ENCODE measurements at regions not wholly inside any gene's neighbourhood (a gene's known extent, or its start where the extent isn't known, plus 50 kb on each side); places are given as distances from the start of the nearest gene placed in this dataset.
A peak's percentile ranks its signal among the peaks of the same experiment; 100 is the strongest.

GRCh38 chr9:82682431-82682830, 380.5 kb downstream of the RASEF start:
- Mint-ChIP-seq H3K27ac (no peak overlapping the region), H3K9me3 (no peaks in the 10 kb centered on the region), H3K4me3 (no peak overlapping the region), H3K36me3 (ENCODE audit: low read depth) (no peaks in the 10 kb centered on the region), H3K27me3 (ENCODE audit: low read depth) (peaks cover 4% of the 10 kb centered on the region), H3K4me1 (peaks cover 16% of the 10 kb centered on the region)
- no peak for TF ChIP-seq CTCF (IDR thresholded peaks at IDR 0.05; ENCODE audit: unreplicated experiment in 3 of 3)

- Mint-ChIP-seq H3K27ac (no peak overlapping the region), H3K4me3 (no peak overlapping the region), H3K36me3 (ENCODE audit: low read depth) (no peaks in the 10 kb centered on the region), H3K4me1 (no peaks in the 10 kb centered on the region), H3K27me3 (ENCODE audit: low read depth) (no peaks in the 10 kb centered on the region), H3K9me3 (peaks cover 14% of the 10 kb centered on the region)
- TF ChIP-seq CTCF (IDR thresholded peaks at IDR 0.05; ENCODE audit: unreplicated experiment in 3 of 3) = no peak
Observed at GRCh38 chr9:82695704-82696103, 367.2 kb downstream of the RASEF start.

- no peaks in the 10 kb centered on the region for H3K36me3 Mint-ChIP-seq (ENCODE audit: low read depth)
- no peaks in the 10 kb centered on the region for H3K27me3 Mint-ChIP-seq (ENCODE audit: low read depth)
- no peaks in the 10 kb centered on the region for H3K4me1 Mint-ChIP-seq
- no peak overlapping the region for H3K27ac Mint-ChIP-seq
- H3K4me3 Mint-ChIP-seq = no peak overlapping the region
- TF ChIP-seq CTCF (IDR thresholded peaks at IDR 0.05; ENCODE audit: unreplicated experiment in 3 of 3) = no peak
- H3K9me3 Mint-ChIP-seq = peaks cover 3% of the 10 kb centered on the region
Observed at GRCh38 chr9:82706786-82707185, 356.2 kb downstream of the RASEF start.

- H3K4me1 Mint-ChIP-seq = peaks cover 16% of the 10 kb centered on the region
- peaks cover 4% of the 10 kb centered on the region for H3K36me3 Mint-ChIP-seq (ENCODE audit: low read depth)
- no peaks in the 10 kb centered on the region for H3K27me3 Mint-ChIP-seq (ENCODE audit: low read depth)
- no peak for TF ChIP-seq CTCF (IDR thresholded peaks at IDR 0.05; ENCODE audit: unreplicated experiment in 3 of 3)
- H3K9me3 Mint-ChIP-seq = peaks cover 16% of the 10 kb centered on the region
- H3K4me3 Mint-ChIP-seq = no peak overlapping the region
- no peak overlapping the region for H3K27ac Mint-ChIP-seq
Observed at GRCh38 chr9:82716821-82717220, 346.1 kb downstream of the RASEF start.

GRCh38 chr9:82720515-82720914, 342.4 kb downstream of the RASEF start:
- H3K9me3 Mint-ChIP-seq = peaks cover 9% of the 10 kb centered on the region
- no peak overlapping the region for H3K4me3 Mint-ChIP-seq
- H3K27me3 Mint-ChIP-seq (ENCODE audit: low read depth) = peaks cover 3% of the 10 kb centered on the region
- no peak for TF ChIP-seq CTCF (IDR thresholded peaks at IDR 0.05; ENCODE audit: unreplicated experiment in 3 of 3)
- no peaks in the 10 kb centered on the region for H3K36me3 Mint-ChIP-seq (ENCODE audit: low read depth)
- peak overlapping the region in 1 of 3 experiments; percentile 27 for H3K27ac Mint-ChIP-seq
- peaks cover 18% of the 10 kb centered on the region for H3K4me1 Mint-ChIP-seq

- H3K27me3 Mint-ChIP-seq (ENCODE audit: low read depth) = peaks cover 3% of the 10 kb centered on the region
- no peak overlapping the region for H3K4me3 Mint-ChIP-seq
- no peak for TF ChIP-seq CTCF (IDR thresholded peaks at IDR 0.05; ENCODE audit: unreplicated experiment in 3 of 3)
- H3K9me3 Mint-ChIP-seq = peaks cover 3% of the 10 kb centered on the region
- H3K4me1 Mint-ChIP-seq = peaks cover 18% of the 10 kb centered on the region
- no peaks in the 10 kb centered on the region for H3K36me3 Mint-ChIP-seq (ENCODE audit: low read depth)
- peak overlapping the region in 1 of 3 experiments; percentile 63 for H3K27ac Mint-ChIP-seq
Observed at GRCh38 chr9:82721593-82721992, 341.3 kb downstream of the RASEF start.

Data from nephron (organoid).